ENCODE measurements at regions not wholly inside any gene's neighbourhood (a gene's known extent, or its start where the extent isn't known, plus 50 kb on each side); places are given as distances from the start of the nearest gene placed in this dataset.
"Not testable (repeated sequence)": the region's sequence is repeated elsewhere in the genome, so short reads cannot be mapped to it uniquely, and the experiment has no call there.

DNA sequence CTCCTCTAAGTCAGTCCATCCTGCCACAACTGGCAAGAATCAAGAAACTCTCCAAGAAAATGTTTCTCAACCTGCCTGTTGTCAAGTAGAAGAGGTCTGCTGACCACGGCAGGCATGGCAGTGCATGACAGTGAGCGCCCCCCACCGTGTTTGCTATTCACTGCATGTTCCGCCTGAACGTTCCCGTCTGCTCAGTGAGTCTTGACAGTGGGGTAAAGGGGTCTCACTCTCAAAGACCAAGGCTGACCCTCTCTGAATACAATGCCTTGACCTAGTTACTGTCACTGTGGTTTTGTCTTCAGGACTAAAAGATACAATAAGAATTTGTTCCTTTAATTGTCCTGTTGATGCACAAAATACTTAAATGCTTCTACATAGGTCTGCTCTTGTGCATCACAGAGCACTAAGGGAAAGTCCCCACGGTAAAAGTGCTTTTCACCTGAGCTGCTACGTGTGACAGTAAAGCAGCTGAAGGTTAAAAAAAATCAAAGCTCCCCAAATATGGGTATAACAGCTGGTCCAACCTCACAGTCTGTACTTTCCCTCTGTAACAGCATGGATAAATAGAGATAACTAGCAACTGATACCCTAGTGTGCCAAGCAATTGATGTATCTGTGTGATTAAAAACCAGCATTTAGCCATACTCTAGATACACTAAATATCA is 555.8 kb upstream of the ZNF337 start:
- H3K36me3 ChIP-seq (ENCODE audit: control insufficient read depth, insufficient read depth, low read length); DNase-seq (ENCODE audit: low read depth); CTCF ChIA-PET; H3K4me3 ChIP-seq (ENCODE audit: low read depth, low read length); POLR2A ChIA-PET; H3K27me3 ChIP-seq (ENCODE audit: control insufficient read depth, insufficient read depth, low read length): not testable (repeated sequence)

- DNase-seq (ENCODE audit: low read depth); H3K27me3 ChIP-seq (ENCODE audit: control insufficient read depth, insufficient read depth, low read length); CTCF ChIA-PET; POLR2A ChIA-PET; H3K4me3 ChIP-seq (ENCODE audit: low read depth, low read length); H3K36me3 ChIP-seq (ENCODE audit: control insufficient read depth, insufficient read depth, low read length): not testable (repeated sequence)
Measured at GRCh38 chr20:26251376-26251775, 554.7 kb upstream of the ZNF337 start.

DNA sequence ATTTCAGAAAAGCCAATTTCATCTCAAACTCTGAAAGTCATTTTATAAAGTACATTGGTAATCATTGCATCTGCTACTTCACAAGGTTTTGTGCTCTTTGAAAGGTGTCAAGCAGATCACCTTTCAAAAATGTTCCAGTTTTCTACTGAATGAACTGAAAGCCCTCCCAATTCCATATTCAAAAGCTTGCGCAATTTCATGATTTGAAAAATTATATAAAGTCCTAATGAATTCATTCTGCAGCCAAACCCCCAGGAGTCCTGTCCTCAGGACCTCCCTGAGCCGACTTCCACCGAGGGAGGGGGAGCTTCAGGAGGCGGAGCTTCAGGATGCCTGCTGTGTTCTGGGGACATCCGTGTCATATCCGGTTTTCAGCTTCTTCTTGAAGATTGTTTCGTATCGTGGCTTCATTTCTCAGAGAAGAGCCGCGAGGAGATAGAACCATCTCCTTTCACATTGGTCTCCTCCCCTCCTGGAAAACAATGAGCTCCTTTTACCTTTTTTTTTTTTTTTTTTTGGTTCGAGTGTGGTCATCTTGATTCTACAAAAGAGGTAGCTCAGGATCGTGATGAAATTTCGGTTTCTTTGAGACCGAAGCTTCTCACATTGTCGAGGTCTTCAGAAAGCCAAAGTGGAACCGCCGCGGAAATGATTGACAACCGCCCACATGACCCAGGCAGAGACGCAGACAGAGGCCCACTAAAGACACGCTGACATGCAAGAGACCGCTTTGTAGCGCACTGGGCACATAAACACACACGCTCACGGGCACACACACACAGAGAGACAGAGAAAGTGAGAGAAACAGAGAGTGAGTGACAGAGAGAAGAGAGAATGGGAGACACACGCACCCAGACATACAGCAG is 553.8 kb upstream of the ZNF337 start:
- H3K4me3 ChIP-seq (ENCODE audit: low read depth, low read length); DNase-seq (ENCODE audit: low read depth); CTCF ChIA-PET; H3K27me3 ChIP-seq (ENCODE audit: control insufficient read depth, insufficient read depth, low read length); H3K36me3 ChIP-seq (ENCODE audit: control insufficient read depth, insufficient read depth, low read length): not testable (repeated sequence)
- POLR2A ChIA-PET: interaction anchor here (0.6 kb wide), 1 partner anchor 19 kb away, joined by 4 read pairs; no protein-coding TSS in a partner anchor

DNA sequence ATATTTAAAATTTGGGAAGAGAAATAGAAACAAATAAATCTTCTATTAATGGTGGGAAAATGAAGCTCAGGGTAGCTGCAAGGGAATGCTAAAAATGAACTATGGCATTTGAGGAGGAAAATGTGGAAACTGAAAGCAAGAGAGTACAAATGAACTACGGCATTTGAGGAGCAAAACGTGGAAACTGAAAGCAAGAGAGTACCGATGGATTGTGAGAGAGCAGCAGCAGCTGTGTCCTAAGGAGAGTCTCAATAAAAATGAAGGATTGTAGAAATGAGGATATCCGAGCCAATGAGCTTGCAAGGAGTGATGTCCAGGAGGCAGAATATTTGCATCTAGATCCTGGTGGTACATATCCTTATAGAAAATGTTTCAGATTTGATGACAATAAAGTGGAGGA is 547.1 kb upstream of the ZNF337 start:
- Histone ChIP-seq H3K27me3 (ENCODE audit: control insufficient read depth, insufficient read depth, low read length) (no peaks in the 10 kb centered on the region), H3K4me3 (ENCODE audit: low read depth, low read length) (no peak overlapping the region), H3K36me3 (ENCODE audit: control insufficient read depth, insufficient read depth, low read length) (no peaks in the 10 kb centered on the region)
- ChIA-PET CTCF (no interaction called here), POLR2A (no interaction called here)
- DNase-seq (ENCODE audit: low read depth): no peak
- TF ChIP-seq CTCF (IDR thresholded peaks at IDR 0.05; ENCODE audit: insufficient read depth, low read depth, low read length): no peak

GRCh38 chr20:26220609-26221008 is 524.0 kb upstream of the ZNF337 start:
- H3K4me3 ChIP-seq (ENCODE audit: low read depth, low read length); POLR2A ChIA-PET; CTCF ChIA-PET; H3K36me3 ChIP-seq (ENCODE audit: control insufficient read depth, insufficient read depth, low read length); H3K27me3 ChIP-seq (ENCODE audit: control insufficient read depth, insufficient read depth, low read length); DNase-seq (ENCODE audit: low read depth): not testable (repeated sequence)

DNA sequence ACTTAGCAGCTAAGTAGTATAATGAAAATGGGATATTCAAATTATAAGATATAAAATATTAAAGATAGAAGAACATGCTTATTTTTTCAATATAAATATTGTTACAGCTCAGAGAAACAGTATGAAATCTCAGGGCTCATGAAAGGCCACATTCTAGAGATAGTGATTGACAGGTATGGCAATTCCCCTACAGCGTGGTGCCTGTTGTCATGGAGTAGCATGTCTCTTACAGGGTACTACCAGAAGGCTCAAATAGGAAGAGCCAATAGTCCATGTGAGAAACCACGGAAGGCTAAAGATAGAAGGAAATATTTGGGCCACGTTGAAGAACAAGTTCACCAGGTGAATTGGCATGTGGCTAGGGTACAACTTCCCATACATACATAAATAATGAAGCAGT is 522.9 kb upstream of the ZNF337 start:
- DNase-seq (ENCODE audit: low read depth); H3K27me3 ChIP-seq (ENCODE audit: control insufficient read depth, insufficient read depth, low read length); CTCF ChIA-PET; H3K4me3 ChIP-seq (ENCODE audit: low read depth, low read length); POLR2A ChIA-PET; H3K36me3 ChIP-seq (ENCODE audit: control insufficient read depth, insufficient read depth, low read length): not testable (repeated sequence)

DNA sequence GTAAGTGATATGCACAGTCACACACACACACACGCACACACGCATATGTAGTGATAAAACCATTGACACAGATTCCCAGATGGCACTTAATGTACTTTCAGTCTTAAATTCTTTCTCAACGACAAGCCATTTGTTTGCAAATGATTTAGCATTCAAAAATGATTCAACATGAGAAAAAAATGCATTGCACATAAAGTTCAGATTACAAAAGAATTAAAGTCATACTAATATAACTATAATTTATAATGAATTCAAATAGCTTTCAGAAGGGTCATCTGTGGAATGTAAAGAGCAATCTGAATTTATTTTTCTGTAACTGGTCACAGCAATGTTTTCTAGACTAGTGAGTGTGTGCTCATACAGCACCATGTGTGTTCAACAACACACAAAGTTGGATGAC is 521.6 kb upstream of the ZNF337 start:
- no peak for TF ChIP-seq CTCF (IDR thresholded peaks at IDR 0.05; ENCODE audit: insufficient read depth, low read depth, low read length)

More for the DNA sequence above, 521.6 kb upstream of the ZNF337 start:
- Histone ChIP-seq H3K4me3 (ENCODE audit: low read depth, low read length) (no peak overlapping the region), H3K27me3 (ENCODE audit: control insufficient read depth, insufficient read depth, low read length) (no peaks in the 10 kb centered on the region), H3K36me3 (ENCODE audit: control insufficient read depth, insufficient read depth, low read length) (no peaks in the 10 kb centered on the region)
- ChIA-PET POLR2A (no interaction called here), CTCF (no interaction called here)
- peak; percentile 45 for DNase-seq (ENCODE audit: low read depth)
